ENCODE measurements at regions not wholly inside any gene's neighbourhood (a gene's known extent, or its start where the extent isn't known, plus 50 kb on each side); places are given as distances from the start of the nearest gene placed in this dataset.

GRCh38 chr7:9863545-9863944 lies 1110.1 kb upstream of the PHF14 start:
- TF ChIP-seq EP300 (conservative IDR thresholded peaks at IDR 0.05; ENCODE audit: poor library complexity, severe bottlenecking) (no peak), TAF1 (IDR thresholded peaks at IDR 0.05; ENCODE audit: low read depth) (no peak), CTCF (IDR thresholded peaks at IDR 0.05; ENCODE audit: poor library complexity, severe bottlenecking) (no peak), POLR2AphosphoS5 (IDR thresholded peaks at IDR 0.05) (no peak), RAD21 (conservative IDR thresholded peaks at IDR 0.05) (no peak), EZH2 (IDR thresholded peaks at IDR 0.05; ENCODE audit: borderline replicate concordance, insufficient read depth, low read length, poor library complexity, severe bottlenecking) (no peak)

Measured in neural cell (in vitro differentiated cells).